Tibial nerve (tissue), 4 donors: ENCODE measurements at regions not wholly inside any gene's neighbourhood (a gene's known extent, or its start where the extent isn't known, plus 50 kb on each side); places are given as distances from the start of the nearest gene placed in this dataset.

Experiments
- EP300 ChIP-seq, 2 donors: sonication (generic); formaldehyde crosslinking; IDR thresholded peaks; one replicate each; pipeline ENCODE4 v1.6.1; 2017; ENCODE audit warnings: antibody characterized with exemption in 2 of 2, mild to moderate bottlenecking in 1 of 2
- POLR2A ChIP-seq, 2 donors: fragments of 450-650 bp; IDR thresholded peaks; one replicate each; pipeline ENCODE4 v1.6.1; 2017; ENCODE audit warnings: antibody characterized with exemption in 2 of 2, mild to moderate bottlenecking in 2 of 2, moderate library complexity in 2 of 2
- TF ChIP-seq, protein P1 (sequence below), 5 experiments: fragments of 200-600 bp in 3 of 5; fragments of 450-650 bp in 2 of 5; sonication (generic) in 3 of 5; IDR thresholded peaks; one replicate each; pipeline ENCODE4 v1.5.1; 2016 to 2019; ENCODE audit warnings: antibody characterized with exemption in 5 of 5, mild to moderate bottlenecking in 3 of 5, moderate library complexity in 2 of 5

DNA sequence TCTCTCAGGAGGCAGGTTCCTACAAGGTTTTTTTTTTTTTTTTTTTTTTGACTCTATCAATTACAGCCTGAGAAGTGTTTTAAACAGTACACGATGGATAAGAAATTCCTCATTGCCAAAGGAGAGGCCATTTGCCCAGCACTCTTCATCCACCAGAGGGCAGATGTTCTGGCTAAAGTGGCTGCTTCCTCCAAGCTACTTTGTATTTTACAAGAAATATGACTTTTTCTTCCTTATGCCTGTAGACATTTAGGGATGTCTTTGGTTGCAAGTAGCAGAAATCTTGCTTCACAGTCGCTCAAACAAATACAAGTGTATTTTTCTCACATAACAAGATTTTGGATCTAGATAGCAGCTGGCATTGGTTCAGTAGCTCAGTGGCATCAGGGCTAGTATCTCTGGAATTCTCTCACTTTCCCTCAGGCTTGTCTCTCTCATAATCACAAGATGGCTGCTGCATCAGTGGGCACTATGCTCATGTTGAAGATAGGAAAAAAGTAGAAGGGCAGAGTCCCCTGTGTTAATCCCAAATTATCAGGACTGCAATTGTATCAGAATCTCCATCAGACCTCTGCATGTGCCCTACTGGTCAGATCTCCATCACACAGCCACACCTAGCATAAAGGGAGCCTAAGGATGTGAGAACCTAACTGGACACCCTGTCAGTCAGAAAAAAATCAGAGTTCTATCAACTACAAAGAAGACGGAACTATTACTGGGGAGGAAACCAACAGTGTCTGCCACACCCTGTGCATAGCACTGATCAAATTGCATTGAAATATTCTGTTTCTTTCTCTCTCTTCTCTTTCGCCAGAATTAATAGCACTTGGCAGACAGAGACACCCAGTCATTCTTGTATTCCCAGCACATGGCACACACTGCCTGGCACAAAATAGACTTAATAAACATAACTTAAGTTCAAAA, 138.9 kb upstream of the COL8A1 start:
- TF ChIP-seq POLR2A (IDR thresholded peaks at IDR 0.05), result no peak
- TF ChIP-seq, protein P1, sequence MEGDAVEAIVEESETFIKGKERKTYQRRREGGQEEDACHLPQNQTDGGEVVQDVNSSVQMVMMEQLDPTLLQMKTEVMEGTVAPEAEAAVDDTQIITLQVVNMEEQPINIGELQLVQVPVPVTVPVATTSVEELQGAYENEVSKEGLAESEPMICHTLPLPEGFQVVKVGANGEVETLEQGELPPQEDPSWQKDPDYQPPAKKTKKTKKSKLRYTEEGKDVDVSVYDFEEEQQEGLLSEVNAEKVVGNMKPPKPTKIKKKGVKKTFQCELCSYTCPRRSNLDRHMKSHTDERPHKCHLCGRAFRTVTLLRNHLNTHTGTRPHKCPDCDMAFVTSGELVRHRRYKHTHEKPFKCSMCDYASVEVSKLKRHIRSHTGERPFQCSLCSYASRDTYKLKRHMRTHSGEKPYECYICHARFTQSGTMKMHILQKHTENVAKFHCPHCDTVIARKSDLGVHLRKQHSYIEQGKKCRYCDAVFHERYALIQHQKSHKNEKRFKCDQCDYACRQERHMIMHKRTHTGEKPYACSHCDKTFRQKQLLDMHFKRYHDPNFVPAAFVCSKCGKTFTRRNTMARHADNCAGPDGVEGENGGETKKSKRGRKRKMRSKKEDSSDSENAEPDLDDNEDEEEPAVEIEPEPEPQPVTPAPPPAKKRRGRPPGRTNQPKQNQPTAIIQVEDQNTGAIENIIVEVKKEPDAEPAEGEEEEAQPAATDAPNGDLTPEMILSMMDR (IDR thresholded peaks at IDR 0.05), result peak; percentile 47 to 64 (median 55)
- TF ChIP-seq EP300 (IDR thresholded peaks at IDR 0.05), result no peak
